SU-DHL-6 (cell line): ENCODE measurements at regions not wholly inside any gene's neighbourhood (a gene's known extent, or its start where the extent isn't known, plus 50 kb on each side); places are given as distances from the start of the nearest gene placed in this dataset.

ENCODE experiments used
- EZH2phosphoT487 ChIP-seq: fragments of 200-600 bp; sonication (generic), shearing (Covaris generic); conservative IDR thresholded peaks from 2 replicates; pipeline ENCODE4 v1.6.1; 2018; ENCODE audit warnings: mild to moderate bottlenecking, antibody characterized with exemption, low read length, moderate library complexity, mixed read lengths
- TF ChIP-seq, protein P1 (sequence below): fragments of 200-600 bp; sonication (generic); IDR thresholded peaks from one replicate; pipeline ENCODE4 v1.5.1; 2017; ENCODE audit warnings: antibody characterized with exemption, mild to moderate bottlenecking, low read length, moderate library complexity; ENCODE audit not compliant: insufficient read depth, poor library complexity, severe bottlenecking

GRCh38 chr13:44300895-44301638 is 72.6 kb upstream of the SERP2 start:
- TF ChIP-seq, protein P1, sequence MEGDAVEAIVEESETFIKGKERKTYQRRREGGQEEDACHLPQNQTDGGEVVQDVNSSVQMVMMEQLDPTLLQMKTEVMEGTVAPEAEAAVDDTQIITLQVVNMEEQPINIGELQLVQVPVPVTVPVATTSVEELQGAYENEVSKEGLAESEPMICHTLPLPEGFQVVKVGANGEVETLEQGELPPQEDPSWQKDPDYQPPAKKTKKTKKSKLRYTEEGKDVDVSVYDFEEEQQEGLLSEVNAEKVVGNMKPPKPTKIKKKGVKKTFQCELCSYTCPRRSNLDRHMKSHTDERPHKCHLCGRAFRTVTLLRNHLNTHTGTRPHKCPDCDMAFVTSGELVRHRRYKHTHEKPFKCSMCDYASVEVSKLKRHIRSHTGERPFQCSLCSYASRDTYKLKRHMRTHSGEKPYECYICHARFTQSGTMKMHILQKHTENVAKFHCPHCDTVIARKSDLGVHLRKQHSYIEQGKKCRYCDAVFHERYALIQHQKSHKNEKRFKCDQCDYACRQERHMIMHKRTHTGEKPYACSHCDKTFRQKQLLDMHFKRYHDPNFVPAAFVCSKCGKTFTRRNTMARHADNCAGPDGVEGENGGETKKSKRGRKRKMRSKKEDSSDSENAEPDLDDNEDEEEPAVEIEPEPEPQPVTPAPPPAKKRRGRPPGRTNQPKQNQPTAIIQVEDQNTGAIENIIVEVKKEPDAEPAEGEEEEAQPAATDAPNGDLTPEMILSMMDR, result no peak
- no peak for TF ChIP-seq EZH2phosphoT487
